ENCODE measurements at regions not wholly inside any gene's neighbourhood (a gene's known extent, or its start where the extent isn't known, plus 50 kb on each side); places are given as distances from the start of the nearest gene placed in this dataset.

- POLR2A ChIA-PET: no interaction called here
- no peak for TF ChIP-seq CTCF (IDR thresholded peaks at IDR 0.05; ENCODE audit: unreplicated experiment)
- Mint-ChIP-seq H3K9me3 (ENCODE audit: unreplicated experiment) (no peaks in the 10 kb centered on the region), H3K4me1 (ENCODE audit: insufficient read depth, unreplicated experiment) (peaks cover 12% of the 10 kb centered on the region), H3K27ac (ENCODE audit: low read depth, unreplicated experiment) (no peak overlapping the region), H3K4me3 (ENCODE audit: unreplicated experiment) (no peak overlapping the region), H3K36me3 (ENCODE audit: insufficient read depth, unreplicated experiment) (peaks cover 5% of the 10 kb centered on the region), H3K27me3 (ENCODE audit: insufficient read depth, unreplicated experiment) (no peaks in the 10 kb centered on the region)
- no peak for DNase-seq (ENCODE audit: unreplicated experiment)
- intact Hi-C loops (cut with micrococcal nuclease): no loop called here
- BruUV-seq (replicated peaks): no TSS peak
- CTCF ChIA-PET: interaction anchor here (0.6 kb wide), 1 partner anchor 88 kb away, joined by 4 read pairs; no protein-coding TSS in a partner anchor
These were observed 128.9 kb upstream of the LEF1 start for GRCh38 chr4:108297605-108298004.

DNA sequence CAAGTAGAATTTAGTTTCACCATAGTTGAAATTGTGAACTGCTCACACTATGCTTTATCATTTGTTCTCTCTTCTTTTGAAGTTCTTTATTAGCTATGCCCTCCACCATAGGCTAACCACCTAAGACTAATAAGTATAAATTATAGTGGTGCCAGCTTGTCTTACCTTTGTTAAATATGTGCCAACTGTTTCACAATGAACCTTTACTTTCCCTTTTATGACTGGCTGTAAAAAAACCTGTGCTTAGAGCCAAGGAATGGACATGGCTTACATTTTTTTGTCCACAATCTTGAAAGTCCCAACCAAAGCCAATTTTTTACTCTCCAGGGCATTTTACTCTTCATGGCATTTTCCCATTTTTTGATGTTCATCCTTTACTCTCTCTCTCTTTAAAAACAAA is 123.5 kb upstream of the LEF1 start:
- no TSS peak for BruUV-seq (replicated peaks)
- peaks cover 5% of the 10 kb centered on the region for H3K36me3 Mint-ChIP-seq (ENCODE audit: insufficient read depth, unreplicated experiment)
- no peak overlapping the region for H3K4me3 Mint-ChIP-seq (ENCODE audit: unreplicated experiment)
- H3K4me1 Mint-ChIP-seq (ENCODE audit: insufficient read depth, unreplicated experiment): peaks cover 13% of the 10 kb centered on the region
- DNase-seq (ENCODE audit: unreplicated experiment): peak; percentile 17
- CTCF ChIA-PET: no interaction called here
- H3K9me3 Mint-ChIP-seq (ENCODE audit: unreplicated experiment): no peaks in the 10 kb centered on the region
- no peak for TF ChIP-seq CTCF (IDR thresholded peaks at IDR 0.05; ENCODE audit: unreplicated experiment)
- no peak overlapping the region for H3K27ac Mint-ChIP-seq (ENCODE audit: low read depth, unreplicated experiment)
- intact Hi-C loops (cut with micrococcal nuclease): no loop called here
- POLR2A ChIA-PET: interaction anchor here (1.0 to 1.4 kb wide), 2 partner anchors 11 to 13 kb away, joined by 4 read pairs; no protein-coding TSS in a partner anchor
- H3K27me3 Mint-ChIP-seq (ENCODE audit: insufficient read depth, unreplicated experiment): no peaks in the 10 kb centered on the region

DNA sequence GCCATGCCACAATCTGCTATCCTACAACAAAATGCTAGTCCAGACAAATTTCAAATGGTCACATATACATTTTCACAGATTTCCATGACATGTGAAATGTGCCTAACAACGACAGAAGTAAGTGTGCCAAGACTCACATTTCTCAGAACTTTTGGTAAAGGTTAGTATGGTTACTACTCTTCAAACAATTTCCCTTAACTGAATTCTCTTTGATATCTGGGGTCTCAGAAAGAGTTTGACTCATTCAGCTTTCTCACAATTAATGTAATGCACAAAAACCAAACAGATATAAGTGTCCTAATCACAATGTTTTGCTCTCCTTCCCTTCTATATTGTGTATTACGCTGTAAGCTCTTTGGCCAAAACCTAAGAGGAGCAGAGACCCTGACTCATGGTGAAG is 122.4 kb upstream of the LEF1 start:
- intact Hi-C loops (cut with micrococcal nuclease): no loop called here
- Mint-ChIP-seq H3K4me3 (ENCODE audit: unreplicated experiment) (no peak overlapping the region), H3K9me3 (ENCODE audit: unreplicated experiment) (no peaks in the 10 kb centered on the region), H3K36me3 (ENCODE audit: insufficient read depth, unreplicated experiment) (peaks cover 5% of the 10 kb centered on the region), H3K27me3 (ENCODE audit: insufficient read depth, unreplicated experiment) (no peaks in the 10 kb centered on the region), H3K27ac (ENCODE audit: low read depth, unreplicated experiment) (no peak overlapping the region), H3K4me1 (ENCODE audit: insufficient read depth, unreplicated experiment) (peaks cover 13% of the 10 kb centered on the region)
- no peak for DNase-seq (ENCODE audit: unreplicated experiment)
- ChIA-PET POLR2A (interaction anchor here (1.0 to 1.4 kb wide), 2 partner anchors 10 to 12 kb away, joined by 4 read pairs; no protein-coding TSS in a partner anchor), CTCF (no interaction called here)
- no TSS peak for BruUV-seq (replicated peaks)
- TF ChIP-seq CTCF (IDR thresholded peaks at IDR 0.05; ENCODE audit: unreplicated experiment): no peak

- Mint-ChIP-seq H3K27ac (ENCODE audit: low read depth, unreplicated experiment) (no peak overlapping the region), H3K27me3 (ENCODE audit: insufficient read depth, unreplicated experiment) (no peaks in the 10 kb centered on the region), H3K36me3 (ENCODE audit: insufficient read depth, unreplicated experiment) (no peaks in the 10 kb centered on the region), H3K4me1 (ENCODE audit: insufficient read depth, unreplicated experiment) (peaks cover 7% of the 10 kb centered on the region), H3K9me3 (ENCODE audit: unreplicated experiment) (no peaks in the 10 kb centered on the region), H3K4me3 (ENCODE audit: unreplicated experiment) (no peak overlapping the region)
- no peak for TF ChIP-seq CTCF (IDR thresholded peaks at IDR 0.05; ENCODE audit: unreplicated experiment)
- DNase-seq (ENCODE audit: unreplicated experiment): peak; percentile 8
- intact Hi-C loops (cut with micrococcal nuclease): no loop called here
- CTCF ChIA-PET: interaction anchor here (1.1 kb wide), 1 partner anchor 286 kb away, joined by 3 read pairs; no protein-coding TSS in a partner anchor
- POLR2A ChIA-PET: interaction anchor here (0.5 kb wide), 1 partner anchor 144 kb away, joined by 4 read pairs; no protein-coding TSS in a partner anchor
- no TSS peak for BruUV-seq (replicated peaks)
These were observed 119.2 kb upstream of the LEF1 start for GRCh38 chr4:108287834-108288413.
